H9 (cell line): ENCODE measurements at regions not wholly inside any gene's neighbourhood (a gene's known extent, or its start where the extent isn't known, plus 50 kb on each side); places are given as distances from the start of the nearest gene placed in this dataset.

Source experiments
- DNase-seq: peaks from one replicate; pipeline ENCODE4 v3.0.0-alpha.2; 2017
- H2AFZ ChIP-seq: one replicate; pipeline ENCODE4 v1.6.1; 2013; ENCODE audit warnings: mild to moderate bottlenecking, low read length, control low read depth, moderate library complexity
- H2AK5ac ChIP-seq: 2 replicates; pipeline ENCODE4 v1.6.1; 2013; ENCODE audit warnings: low read length, control low read depth, mixed read lengths; ENCODE audit not compliant: insufficient read length
- H2BK120ac ChIP-seq: one replicate; pipeline ENCODE4 v1.6.1; 2013; ENCODE audit warnings: low read depth, mild to moderate bottlenecking, low read length, control low read depth, inconsistent platforms; ENCODE audit not compliant: poor library complexity, severe bottlenecking
- H2BK12ac ChIP-seq: 2 replicates; pipeline ENCODE4 v1.6.1; 2013; ENCODE audit warnings: low read length, control low read depth, mixed read lengths, low read depth; ENCODE audit not compliant: insufficient read length
- H2BK15ac ChIP-seq: 2 replicates; pipeline ENCODE4 v1.6.1; 2013; ENCODE audit warnings: low read depth, low read length, control low read depth
- H2BK20ac ChIP-seq: one replicate; pipeline ENCODE4 v1.6.1; 2013; ENCODE audit warnings: low read depth, mild to moderate bottlenecking, low read length, control low read depth, inconsistent platforms; ENCODE audit not compliant: poor library complexity, severe bottlenecking
- H2BK5ac ChIP-seq: 2 replicates; pipeline ENCODE4 v1.6.1; 2013; ENCODE audit warnings: low read length, control low read depth, mixed read lengths; ENCODE audit not compliant: insufficient read length
- H3K14ac ChIP-seq: 2 replicates; pipeline ENCODE4 v1.6.1; 2013; ENCODE audit warnings: low read length, control low read depth; ENCODE audit not compliant: insufficient read depth
- H3K18ac ChIP-seq: 2 replicates; pipeline ENCODE4 v1.6.1; 2013; ENCODE audit warnings: low read depth, mild to moderate bottlenecking, mixed read lengths, low read length, control low read depth; ENCODE audit not compliant: insufficient read length
- H3K23ac ChIP-seq: 2 replicates; pipeline ENCODE4 v1.6.1; 2013; ENCODE audit warnings: low read length, control low read depth, mixed read lengths, low read depth; ENCODE audit not compliant: insufficient read length
- H3K23me2 ChIP-seq: 2 replicates; pipeline ENCODE4 v1.6.1; 2013; ENCODE audit warnings: low read depth, mild to moderate bottlenecking, mixed read lengths, low read length, control low read depth; ENCODE audit not compliant: insufficient read length, poor library complexity, severe bottlenecking
- H3K27ac ChIP-seq: 2 replicates; pipeline ENCODE4 v1.5.1; 2013; ENCODE audit warnings: low read length, control low read depth, mixed read lengths, low read depth; ENCODE audit not compliant: insufficient read length
- H3K27me3 ChIP-seq: 2 replicates; pipeline ENCODE4 v1.6.1; 2013; ENCODE audit warnings: low read length, control low read depth, inconsistent platforms; ENCODE audit not compliant: insufficient read depth
- H3K4ac ChIP-seq: 2 replicates; pipeline ENCODE4 v1.6.1; 2013; ENCODE audit warnings: low read depth, mild to moderate bottlenecking, control low read depth, inconsistent platforms, low read length, moderate library complexity
- H3K4me1 ChIP-seq: 2 replicates; pipeline ENCODE4 v1.6.1; 2013; ENCODE audit warnings: low read length, control low read depth, inconsistent platforms; ENCODE audit not compliant: insufficient read depth
- H3K4me2 ChIP-seq: 2 replicates; pipeline ENCODE4 v1.6.1; 2013; ENCODE audit warnings: low read length, control low read depth, mixed read lengths; ENCODE audit not compliant: insufficient read length, insufficient read depth
- H3K56ac ChIP-seq: 2 replicates; pipeline ENCODE4 v1.6.1; 2013; ENCODE audit warnings: low read depth, mild to moderate bottlenecking, mixed read lengths, low read length, control low read depth; ENCODE audit not compliant: insufficient read length
- H3K79me1 ChIP-seq: 2 replicates; pipeline ENCODE4 v1.6.1; 2013; ENCODE audit warnings: low read depth, mild to moderate bottlenecking, moderate library complexity, low read length, control low read depth, inconsistent platforms; ENCODE audit not compliant: insufficient read depth, poor library complexity, severe bottlenecking
- H3K79me2 ChIP-seq: 2 replicates; pipeline ENCODE4 v1.6.1; 2013; ENCODE audit warnings: low read length, control low read depth, inconsistent platforms; ENCODE audit not compliant: insufficient read depth
- H3K9ac ChIP-seq: 2 replicates; pipeline ENCODE4 v1.6.1; 2013; ENCODE audit warnings: low read length, control low read depth, mixed read lengths; ENCODE audit not compliant: insufficient read length; ENCODE audit errors: extremely low read depth
- H3K9me3 ChIP-seq: one replicate; pipeline ENCODE4 v1.6.1; 2013; ENCODE audit warnings: low read depth, low read length, inconsistent platforms; ENCODE audit not compliant: control insufficient read depth
- H3T11ph ChIP-seq: one replicate; pipeline ENCODE4 v1.6.1; 2013; ENCODE audit warnings: mild to moderate bottlenecking, low read length, control low read depth, inconsistent platforms
- H4K20me1 ChIP-seq: one replicate; pipeline ENCODE4 v1.6.1; 2013; ENCODE audit not compliant: control insufficient read depth, insufficient read length, insufficient read depth
- H4K5ac ChIP-seq: 2 replicates; pipeline ENCODE4 v1.6.1; 2013; ENCODE audit warnings: low read depth, mild to moderate bottlenecking, mixed read lengths, low read length, control low read depth; ENCODE audit not compliant: insufficient read length
- H4K8ac ChIP-seq: replicated peaks from 2 replicates; pipeline ENCODE4 v1.6.1; 2013; ENCODE audit warnings: low read length, control low read depth, mixed read lengths, low read depth; ENCODE audit not compliant: insufficient read length
- H4K91ac ChIP-seq: 2 replicates; pipeline ENCODE4 v1.6.1; 2013; ENCODE audit warnings: low read depth, mild to moderate bottlenecking, moderate library complexity, mixed read lengths, low read length, control low read depth; ENCODE audit not compliant: insufficient read length
- H3K27ac Mint-ChIP-seq, 3 experiments: 2 replicates in 2 of 3; 3 replicates in 1 of 3; pipeline ENCODE4 v1.8.0; 2020 to 2021; ENCODE audit warnings: mixed read lengths in 3 of 3, mild to moderate bottlenecking in 1 of 3, moderate library complexity in 1 of 3
- H3K27me3 Mint-ChIP-seq: 2 replicates; pipeline ENCODE4 v1.8.0; 2021; ENCODE audit warnings: low read depth, mild to moderate bottlenecking, moderate library complexity, mixed read lengths
- H3K36me3 Mint-ChIP-seq, 3 experiments: 2 replicates in 2 of 3; 3 replicates in 1 of 3; pipeline ENCODE4 v1.8.0; 2020 to 2021; ENCODE audit warnings: low read depth in 3 of 3, mixed read lengths in 3 of 3; ENCODE audit not compliant: insufficient read depth in 1 of 3
- H3K4me1 Mint-ChIP-seq, 2 experiments: 2 replicates each; pipeline ENCODE4 v1.8.0; 2020; ENCODE audit warnings: mixed read lengths in 2 of 2
- H3K4me3 Mint-ChIP-seq, 2 experiments: 2 replicates in 1 of 2; 3 replicates in 1 of 2; pipeline ENCODE4 v1.8.0; 2020 to 2021; ENCODE audit warnings: mild to moderate bottlenecking in 2 of 2, mixed read lengths in 2 of 2, moderate library complexity in 1 of 2
- H3K9me3 Mint-ChIP-seq, 2 experiments: 2 replicates in 1 of 2; 3 replicates in 1 of 2; pipeline ENCODE4 v1.8.0; 2020; ENCODE audit warnings: mild to moderate bottlenecking in 2 of 2, mixed read lengths in 2 of 2, moderate library complexity in 1 of 2
- CTCF ChIP-seq: fragments of 200-600 bp; sonication (generic); conservative IDR thresholded peaks from 3 replicates; pipeline ENCODE4 v1.8.0; 2021; ENCODE audit warnings: antibody characterized with exemption, mild to moderate bottlenecking
- WGBS: extraction: QIAGEN DNeasy Blood & Tissue Kit; methylation state at CpG from one replicate; pipeline ENCODE4 v1.1.7; 2013; ENCODE audit warnings: missing lambda C conversion rate, low lambda C conversion rate, mixed read lengths; ENCODE audit not compliant: insufficient read length; ENCODE audit errors: extremely low coverage; 5-methylcytosine and 5-hydroxymethylcytosine counted together

DNA sequence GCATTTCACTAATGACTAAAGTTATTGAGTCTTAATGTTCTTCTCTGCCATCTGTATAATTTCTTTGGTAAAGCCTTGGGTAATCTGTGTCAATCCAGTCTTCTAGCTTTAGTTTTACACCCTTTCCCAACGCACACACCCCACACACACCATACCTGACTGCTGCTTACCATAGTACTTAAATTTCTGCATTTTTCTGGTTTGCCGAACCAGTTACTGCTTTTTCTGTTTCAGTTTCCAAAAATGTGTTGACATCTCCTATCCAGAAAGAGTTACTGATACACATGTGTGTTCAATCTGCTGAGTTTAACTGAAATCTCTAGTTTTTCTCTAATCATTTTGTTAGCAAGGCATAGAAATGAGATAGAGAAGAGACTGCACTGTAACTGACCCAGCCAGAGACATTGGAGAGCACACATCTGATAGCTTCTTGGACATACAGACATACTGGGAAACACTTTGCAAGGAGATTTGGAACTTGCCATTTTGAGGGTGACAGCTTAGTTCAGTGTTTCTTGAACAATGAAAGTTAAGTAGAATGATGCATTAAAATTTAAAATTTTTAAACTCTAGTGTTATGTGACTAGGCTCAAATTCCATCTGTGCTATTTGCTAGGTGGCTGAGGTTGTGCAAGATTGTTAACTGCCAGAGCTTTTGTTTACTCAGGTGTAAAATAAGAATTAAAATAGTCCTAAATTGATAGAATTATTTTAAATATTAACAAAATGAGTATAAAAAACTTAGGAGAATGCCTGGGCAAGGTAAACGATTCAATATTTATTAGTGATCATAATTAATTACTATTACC lies 807.6 kb downstream of the DNAJB9 start:
- H3K4me1 ChIP-seq: no peaks in the 10 kb centered on the region
- Mint-ChIP-seq H3K4me1 (no peaks in the 10 kb centered on the region), H3K4me3 (no peak overlapping the region), H3K9me3 (no peaks in the 10 kb centered on the region; a peak in 1 of 5 replicates), H3K27me3 (no peaks in the 10 kb centered on the region), H3K36me3 (no peaks in the 10 kb centered on the region), H3K27ac (no peak overlapping the region)
- H4K20me1 ChIP-seq: no peaks in the 10 kb centered on the region
- H4K8ac ChIP-seq: no peak overlapping the region
- H3K27ac ChIP-seq: no peak overlapping the region
- no peak overlapping the region for H2AK5ac ChIP-seq
- H4K5ac ChIP-seq: no peak overlapping the region
- no peaks in the 10 kb centered on the region for H3K79me1 ChIP-seq
- no peak for DNase-seq
- no peak overlapping the region for H3K9ac ChIP-seq
- H3K18ac ChIP-seq: no peak overlapping the region
- H3K23ac ChIP-seq: no peak overlapping the region
- H3K23me2 ChIP-seq: no peaks in the 10 kb centered on the region
- H3K9me3 ChIP-seq: no peaks in the 10 kb centered on the region
- no peak overlapping the region for H3K4ac ChIP-seq
- TF ChIP-seq CTCF: no peak
- H2BK120ac ChIP-seq: no peak overlapping the region
- no peak overlapping the region for H3K56ac ChIP-seq
- no peak overlapping the region for H3K4me2 ChIP-seq
- H3T11ph ChIP-seq: no peak overlapping the region
- no peak overlapping the region for H2BK15ac ChIP-seq
- no peaks in the 10 kb centered on the region for H3K79me2 ChIP-seq
- no peak overlapping the region for H2BK5ac ChIP-seq
- no peak overlapping the region for H2AFZ ChIP-seq
- H3K27me3 ChIP-seq: no peaks in the 10 kb centered on the region
- WGBS: 100% methylated on average over 1 of the region's 3 CpGs
- no peak overlapping the region for H2BK12ac ChIP-seq
- H3K14ac ChIP-seq: no peak overlapping the region
- H2BK20ac ChIP-seq: no peak overlapping the region
- H4K91ac ChIP-seq: no peak overlapping the region
